ENCODE measurements at regions not wholly inside any gene's neighbourhood (a gene's known extent, or its start where the extent isn't known, plus 50 kb on each side); places are given as distances from the start of the nearest gene placed in this dataset.

DNA sequence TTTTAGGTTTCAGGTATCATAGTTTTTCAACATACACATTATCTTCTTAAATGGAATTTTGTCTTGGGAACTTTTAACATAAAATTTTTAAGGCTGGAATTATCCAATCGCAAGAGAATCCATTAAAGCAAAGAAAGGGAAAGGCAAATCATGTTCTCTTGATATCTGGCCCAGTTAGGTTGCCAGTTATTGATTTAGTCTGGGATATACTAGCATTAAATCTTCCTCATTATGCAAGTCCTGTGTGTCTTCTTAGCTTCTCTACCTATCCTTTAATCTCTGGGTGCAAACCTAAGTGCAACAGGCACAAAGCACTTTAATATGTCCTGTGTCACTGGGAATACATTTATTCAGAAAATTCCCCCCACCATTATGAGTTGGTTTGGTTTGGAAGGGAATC is 75.4 kb upstream of the CNTLN start:
- DNase-seq (ENCODE audit: low read depth in 1 of 2, low spot score in 2 of 2): no peak
- POLR2A ChIA-PET (ENCODE audit: partially characterized antibody): no interaction called here
- TF ChIP-seq CTBP2 (IDR thresholded peaks at IDR 0.05; ENCODE audit: borderline replicate concordance, insufficient read depth, insufficient read length, low read length): no peak
- no peak for TF ChIP-seq RXRA (IDR thresholded peaks at IDR 0.05; ENCODE audit: insufficient read depth, low read depth, low read length)
- no peak for TF ChIP-seq SUZ12 (IDR thresholded peaks at IDR 0.05; ENCODE audit: low read length)
- no peak for TF ChIP-seq EP300 (IDR thresholded peaks at IDR 0.05; ENCODE audit: borderline replicate concordance in 1 of 2, low read depth in 2 of 2, low read length in 2 of 2)
- TF ChIP-seq SRF (IDR thresholded peaks at IDR 0.05; ENCODE audit: low read depth, low read length): no peak
- no peak for TF ChIP-seq NANOG (IDR thresholded peaks at IDR 0.05; ENCODE audit: insufficient read depth, low read depth, low read length, poor library complexity, severe bottlenecking)
- TF ChIP-seq CHD1 (IDR thresholded peaks at IDR 0.05; ENCODE audit: low read depth, low read length): no peak
- TF ChIP-seq BACH1 (IDR thresholded peaks at IDR 0.05; ENCODE audit: low read length): no peak
- no peak for TF ChIP-seq TAF7 (optimal IDR thresholded peaks at IDR 0.05; ENCODE audit: borderline replicate concordance, low read depth, low read length)
- TF ChIP-seq FOSL1 (IDR thresholded peaks at IDR 0.05; ENCODE audit: insufficient read depth, low read depth, low read length): no peak
- no peak for TF ChIP-seq POU5F1 (IDR thresholded peaks at IDR 0.05; ENCODE audit: low read depth, low read length)
- TF ChIP-seq CREB1 (IDR thresholded peaks at IDR 0.05): no peak
- TF ChIP-seq TCF12 (IDR thresholded peaks at IDR 0.05; ENCODE audit: low read depth, low read length): no peak
- no peak for TF ChIP-seq POLR2AphosphoS5 (IDR thresholded peaks at IDR 0.05; ENCODE audit: low read depth, low read length)
- no peak for TF ChIP-seq EGR1 (IDR thresholded peaks at IDR 0.05; ENCODE audit: borderline replicate concordance, low read depth, low read length)

More for the DNA sequence above, 75.4 kb upstream of the CNTLN start:
- H3K9me3 ChIP-seq (ENCODE audit: insufficient read depth in 2 of 2, low read depth in 1 of 2, low read length in 1 of 2): no peaks in the 10 kb centered on the region
- H3K9ac ChIP-seq (replicated peaks in 1 of 4; ENCODE audit: extremely low read depth in 1 of 4, low read depth in 3 of 4, low read length in 3 of 4): no peak overlapping the region
- no peaks in the 10 kb centered on the region for H3K36me3 ChIP-seq (ENCODE audit: control insufficient read depth in 2 of 4, insufficient read depth in 4 of 4, low read length in 3 of 4)
- H2AK5ac ChIP-seq (ENCODE audit: low read depth, low read length): no peak overlapping the region
- H3K56ac ChIP-seq (replicated peaks; ENCODE audit: insufficient read length, low read depth, low read length): no peak overlapping the region
- H3K23ac ChIP-seq (ENCODE audit: insufficient read length): no peak overlapping the region
- H3K18ac ChIP-seq (ENCODE audit: extremely low read depth, low read length): no peak overlapping the region
- H3K79me2 ChIP-seq (ENCODE audit: control insufficient read depth in 1 of 2, insufficient read depth in 2 of 2, low read length in 2 of 2): no peaks in the 10 kb centered on the region
- no peak for FAIRE-seq
- H2BK20ac ChIP-seq (ENCODE audit: low read length): no peak overlapping the region
- no peak overlapping the region for H2BK12ac ChIP-seq (ENCODE audit: low read depth, low read length)
- H3K4me2 ChIP-seq (ENCODE audit: insufficient read depth in 1 of 2, low read depth in 2 of 2, low read length in 2 of 2): no peak overlapping the region
- no peak overlapping the region for H3K27ac ChIP-seq (ENCODE audit: low read depth, low read length)
- no peak overlapping the region for H3K4ac ChIP-seq (replicated peaks; ENCODE audit: insufficient read length, low read depth, low read length)
- 95% methylated on average over 1 of the region's 1 CpG; no CpG with 5 or more reads in 1 of the 2 experiments for WGBS, 2 experiments (ENCODE audit: extremely low coverage in 1 of 2, insufficient coverage in 1 of 2, insufficient read length in 1 of 2, insufficient replicate concordance in 2 of 2, low coverage in 1 of 2, low lambda C conversion rate in 2 of 2, missing lambda C conversion rate in 1 of 2)
- no peaks in the 10 kb centered on the region for H3K27me3 ChIP-seq (replicated peaks in 1 of 4; ENCODE audit: control insufficient read depth in 3 of 4, extremely low read depth in 1 of 4, insufficient read depth in 3 of 4, low read length in 3 of 4)
- no peaks in the 10 kb centered on the region for H3K79me1 ChIP-seq (ENCODE audit: low read depth, low read length)
- H2BK5ac ChIP-seq (ENCODE audit: low read depth, low read length): no peak overlapping the region
- CTCF ChIA-PET (ENCODE audit: partially characterized antibody): no interaction called here
- H3K23me2 ChIP-seq (ENCODE audit: low read depth, low read length): no peaks in the 10 kb centered on the region
- H2AFZ ChIP-seq (ENCODE audit: low read length): no peak overlapping the region
- H4K20me1 ChIP-seq (replicated peaks in 1 of 2; ENCODE audit: control insufficient read depth in 1 of 2, insufficient read depth in 2 of 2, low read length in 2 of 2): no peaks in the 10 kb centered on the region
- no peak overlapping the region for H3K4me3 ChIP-seq (ENCODE audit: extremely low read depth in 1 of 4, insufficient read depth in 2 of 4, low read depth in 3 of 4, low read length in 4 of 4)
- H4K91ac ChIP-seq (replicated peaks; ENCODE audit: insufficient read length, low read length): no peak overlapping the region
- H2BK120ac ChIP-seq (replicated peaks; ENCODE audit: low read depth, low read length): no peak overlapping the region
- no peak overlapping the region for H3K14ac ChIP-seq (ENCODE audit: insufficient read length)
- H2BK15ac ChIP-seq (ENCODE audit: low read length): no peak overlapping the region
- no peaks in the 10 kb centered on the region for H3K4me1 ChIP-seq (replicated peaks in 1 of 4; ENCODE audit: control insufficient read depth in 3 of 4, insufficient read depth in 4 of 4, low read length in 3 of 4)
- H4K5ac ChIP-seq (ENCODE audit: insufficient read length, low read depth, low read length): no peak overlapping the region
- no peak overlapping the region for H4K8ac ChIP-seq (ENCODE audit: extremely low read depth, insufficient read depth, low read length)

Measured in H1 (cell line).